Neutrophil (primary cell): ENCODE measurements at regions not wholly inside any gene's neighbourhood (a gene's known extent, or its start where the extent isn't known, plus 50 kb on each side); places are given as distances from the start of the nearest gene placed in this dataset.

Experiments used
- H3K27ac ChIP-seq: fragments of 200-600 bp; sonication (generic); 2 replicates; pipeline ENCODE4 v1.5.1; 2016; ENCODE audit warnings: mild to moderate bottlenecking, moderate library complexity
- H3K27me3 ChIP-seq: fragments of 200-600 bp; sonication (generic); 2 replicates; pipeline ENCODE4 v1.6.0; 2016; ENCODE audit warnings: mild to moderate bottlenecking
- H3K36me3 ChIP-seq: fragments of 200-600 bp; sonication (generic); 2 replicates; pipeline ENCODE4 v1.5.1; 2017
- H3K4me1 ChIP-seq, 2 experiments: fragments of 200-600 bp in 1 of 2; sonication (generic) in 1 of 2; 1 replicate in 1 of 2; 2 replicates in 1 of 2; pipeline versions ENCODE4 v1.5.1 to v1.6.1; 2013 to 2016; ENCODE audit warnings: low read depth in 1 of 2, low read length in 1 of 2, mild to moderate bottlenecking in 1 of 2, moderate library complexity in 1 of 2; ENCODE audit not compliant: control insufficient read depth in 1 of 2, insufficient read depth in 1 of 2
- H3K4me3 ChIP-seq, 2 experiments: fragments of 200-600 bp in 1 of 2; sonication (generic) in 1 of 2; 1 replicate in 1 of 2; 2 replicates in 1 of 2; pipeline ENCODE4 v1.5.1; 2013 to 2016; ENCODE audit warnings: low read depth in 1 of 2, low read length in 1 of 2, mild to moderate bottlenecking in 1 of 2, moderate library complexity in 1 of 2
- H3K9me3 ChIP-seq: fragments of 200-600 bp; sonication (generic); 2 replicates; pipeline ENCODE4 v1.5.1; 2016
- CTCF ChIP-seq: fragments of 200-600 bp; sonication (generic); IDR thresholded peaks from 2 replicates; pipeline ENCODE4 v1.5.1; 2016; ENCODE audit warnings: antibody characterized with exemption

- no peaks in the 10 kb centered on the region for H3K9me3 ChIP-seq
- H3K4me3 ChIP-seq: no peak overlapping the region
- TF ChIP-seq CTCF: no peak
- H3K27me3 ChIP-seq: peaks cover 90% of the 10 kb centered on the region
- no peak overlapping the region for H3K27ac ChIP-seq
- peaks cover 0 to 13% of the 10 kb centered on the region in 2 experiments for H3K4me1 ChIP-seq
- H3K36me3 ChIP-seq: no peaks in the 10 kb centered on the region
Measured at GRCh38 chr9:96022445-96023051, 147.1 kb downstream of the ERCC6L2 start.

GRCh38 chr9:96021551-96022444 lies 146.3 kb downstream of the ERCC6L2 start:
- Histone ChIP-seq H3K27me3 (peaks cover 83% of the 10 kb centered on the region), H3K9me3 (no peaks in the 10 kb centered on the region), H3K4me3 (peak overlapping the region in 1 of 2 experiments; percentile 22), H3K27ac (no peak overlapping the region), H3K4me1 (peaks cover 0 to 13% of the 10 kb centered on the region in 2 experiments), H3K36me3 (peaks cover 3% of the 10 kb centered on the region)
- TF ChIP-seq CTCF: no peak

- no peaks in the 10 kb centered on the region for H3K9me3 ChIP-seq
- no peak for TF ChIP-seq CTCF
- peak overlapping the region in 1 of 2 experiments; percentile 22 for H3K4me3 ChIP-seq
- H3K36me3 ChIP-seq: peaks cover 3% of the 10 kb centered on the region
- H3K27ac ChIP-seq: no peak overlapping the region
- H3K4me1 ChIP-seq: peaks cover 0 to 13% of the 10 kb centered on the region in 2 experiments
- H3K27me3 ChIP-seq: peaks cover 74% of the 10 kb centered on the region
Measured at GRCh38 chr9:96020792-96021550, 145.5 kb downstream of the ERCC6L2 start.

GRCh38 chr9:96020300-96020791 lies 144.9 kb downstream of the ERCC6L2 start:
- peaks cover 0 to 13% of the 10 kb centered on the region in 2 experiments for H3K4me1 ChIP-seq
- no peak for TF ChIP-seq CTCF
- no peak overlapping the region for H3K4me3 ChIP-seq
- peaks cover 68% of the 10 kb centered on the region for H3K27me3 ChIP-seq
- H3K9me3 ChIP-seq: no peaks in the 10 kb centered on the region
- H3K27ac ChIP-seq: no peak overlapping the region
- H3K36me3 ChIP-seq: peaks cover 3% of the 10 kb centered on the region
